ENCODE measurements at regions not wholly inside any gene's neighbourhood (a gene's known extent, or its start where the extent isn't known, plus 50 kb on each side); places are given as distances from the start of the nearest gene placed in this dataset.

- no peaks in the 10 kb centered on the region for H3K27me3 Mint-ChIP-seq (ENCODE audit: unreplicated experiment)
- no peaks in the 10 kb centered on the region for H3K9me3 Mint-ChIP-seq (ENCODE audit: unreplicated experiment)
- H3K27ac Mint-ChIP-seq (ENCODE audit: unreplicated experiment), result no peak overlapping the region
- H3K4me3 Mint-ChIP-seq (ENCODE audit: unreplicated experiment), result no peak overlapping the region
- TF ChIP-seq, protein P1, sequence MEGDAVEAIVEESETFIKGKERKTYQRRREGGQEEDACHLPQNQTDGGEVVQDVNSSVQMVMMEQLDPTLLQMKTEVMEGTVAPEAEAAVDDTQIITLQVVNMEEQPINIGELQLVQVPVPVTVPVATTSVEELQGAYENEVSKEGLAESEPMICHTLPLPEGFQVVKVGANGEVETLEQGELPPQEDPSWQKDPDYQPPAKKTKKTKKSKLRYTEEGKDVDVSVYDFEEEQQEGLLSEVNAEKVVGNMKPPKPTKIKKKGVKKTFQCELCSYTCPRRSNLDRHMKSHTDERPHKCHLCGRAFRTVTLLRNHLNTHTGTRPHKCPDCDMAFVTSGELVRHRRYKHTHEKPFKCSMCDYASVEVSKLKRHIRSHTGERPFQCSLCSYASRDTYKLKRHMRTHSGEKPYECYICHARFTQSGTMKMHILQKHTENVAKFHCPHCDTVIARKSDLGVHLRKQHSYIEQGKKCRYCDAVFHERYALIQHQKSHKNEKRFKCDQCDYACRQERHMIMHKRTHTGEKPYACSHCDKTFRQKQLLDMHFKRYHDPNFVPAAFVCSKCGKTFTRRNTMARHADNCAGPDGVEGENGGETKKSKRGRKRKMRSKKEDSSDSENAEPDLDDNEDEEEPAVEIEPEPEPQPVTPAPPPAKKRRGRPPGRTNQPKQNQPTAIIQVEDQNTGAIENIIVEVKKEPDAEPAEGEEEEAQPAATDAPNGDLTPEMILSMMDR (IDR thresholded peaks at IDR 0.05; ENCODE audit: partially characterized antibody, unreplicated experiment), result no peak
- no peaks in the 10 kb centered on the region for H3K36me3 Mint-ChIP-seq (ENCODE audit: unreplicated experiment)
- H3K4me1 Mint-ChIP-seq (ENCODE audit: low read depth, unreplicated experiment), result no peaks in the 10 kb centered on the region
- no peak for DNase-seq
Measured at GRCh38 chr6:50976907-50977306, 158.2 kb downstream of the TFAP2B start.

- no peak for DNase-seq
- Mint-ChIP-seq H3K4me1 (ENCODE audit: low read depth, unreplicated experiment) (no peaks in the 10 kb centered on the region), H3K36me3 (ENCODE audit: unreplicated experiment) (no peaks in the 10 kb centered on the region), H3K9me3 (ENCODE audit: unreplicated experiment) (no peaks in the 10 kb centered on the region), H3K27me3 (ENCODE audit: unreplicated experiment) (no peaks in the 10 kb centered on the region), H3K4me3 (ENCODE audit: unreplicated experiment) (no peak overlapping the region), H3K27ac (ENCODE audit: unreplicated experiment) (no peak overlapping the region)
- TF ChIP-seq, protein P1 (IDR thresholded peaks at IDR 0.05; ENCODE audit: partially characterized antibody, unreplicated experiment), result no peak
Measured at GRCh38 chr6:50977796-50978195, 159.1 kb downstream of the TFAP2B start.

- Mint-ChIP-seq H3K4me1 (ENCODE audit: low read depth, unreplicated experiment) (no peaks in the 10 kb centered on the region), H3K9me3 (ENCODE audit: unreplicated experiment) (no peaks in the 10 kb centered on the region), H3K4me3 (ENCODE audit: unreplicated experiment) (no peak overlapping the region), H3K27ac (ENCODE audit: unreplicated experiment) (no peak overlapping the region), H3K27me3 (ENCODE audit: unreplicated experiment) (no peaks in the 10 kb centered on the region), H3K36me3 (ENCODE audit: unreplicated experiment) (no peaks in the 10 kb centered on the region)
- no peak for DNase-seq
- TF ChIP-seq, protein P1 (IDR thresholded peaks at IDR 0.05; ENCODE audit: partially characterized antibody, unreplicated experiment), result no peak
Measured at GRCh38 chr6:50978380-50979170, 159.9 kb downstream of the TFAP2B start.

GRCh38 chr6:50979171-50979525, 160.5 kb downstream of the TFAP2B start:
- Mint-ChIP-seq H3K9me3 (ENCODE audit: unreplicated experiment) (no peaks in the 10 kb centered on the region), H3K36me3 (ENCODE audit: unreplicated experiment) (no peaks in the 10 kb centered on the region), H3K4me1 (ENCODE audit: low read depth, unreplicated experiment) (no peaks in the 10 kb centered on the region), H3K4me3 (ENCODE audit: unreplicated experiment) (no peak overlapping the region), H3K27me3 (ENCODE audit: unreplicated experiment) (no peaks in the 10 kb centered on the region), H3K27ac (ENCODE audit: unreplicated experiment) (no peak overlapping the region)
- TF ChIP-seq, protein P1 (IDR thresholded peaks at IDR 0.05; ENCODE audit: partially characterized antibody, unreplicated experiment), result no peak
- DNase-seq, result no peak

GRCh38 chr6:50984135-50984534, 165.5 kb downstream of the TFAP2B start:
- Mint-ChIP-seq H3K36me3 (ENCODE audit: unreplicated experiment) (no peaks in the 10 kb centered on the region), H3K9me3 (ENCODE audit: unreplicated experiment) (no peaks in the 10 kb centered on the region), H3K27ac (ENCODE audit: unreplicated experiment) (no peak overlapping the region), H3K27me3 (ENCODE audit: unreplicated experiment) (no peaks in the 10 kb centered on the region), H3K4me1 (ENCODE audit: low read depth, unreplicated experiment) (no peaks in the 10 kb centered on the region), H3K4me3 (ENCODE audit: unreplicated experiment) (no peak overlapping the region)
- no peak for DNase-seq
- TF ChIP-seq, protein P1 (IDR thresholded peaks at IDR 0.05; ENCODE audit: partially characterized antibody, unreplicated experiment), result no peak

Data from glutamatergic neuron (in vitro differentiated cells).